Skin epidermis (tissue), 12 donors: ENCODE measurements at regions not wholly inside any gene's neighbourhood (a gene's known extent, or its start where the extent isn't known, plus 50 kb on each side); places are given as distances from the start of the nearest gene placed in this dataset.
"Not testable (repeated sequence)": the region's sequence is repeated elsewhere in the genome, so short reads cannot be mapped to it uniquely, and the experiment has no call there.

ENCODE experiments used
- H3K27ac ChIP-seq, 21 experiments: fragments of 200-600 bp; sonication (generic) in 11 of 21; one replicate each; pipeline ENCODE4 v1.5.0; 2020; ENCODE audit warnings: mild to moderate bottlenecking in 3 of 21, inconsistent platforms in 2 of 21, moderate library complexity in 2 of 21
- H3K4me3 ChIP-seq, 7 experiments: fragments of 200-600 bp; sonication (generic) in 2 of 7; one replicate each; pipeline ENCODE4 v1.5.0; 2020; ENCODE audit warnings: inconsistent platforms in 2 of 7, mild to moderate bottlenecking in 2 of 7, moderate library complexity in 1 of 7

DNA sequence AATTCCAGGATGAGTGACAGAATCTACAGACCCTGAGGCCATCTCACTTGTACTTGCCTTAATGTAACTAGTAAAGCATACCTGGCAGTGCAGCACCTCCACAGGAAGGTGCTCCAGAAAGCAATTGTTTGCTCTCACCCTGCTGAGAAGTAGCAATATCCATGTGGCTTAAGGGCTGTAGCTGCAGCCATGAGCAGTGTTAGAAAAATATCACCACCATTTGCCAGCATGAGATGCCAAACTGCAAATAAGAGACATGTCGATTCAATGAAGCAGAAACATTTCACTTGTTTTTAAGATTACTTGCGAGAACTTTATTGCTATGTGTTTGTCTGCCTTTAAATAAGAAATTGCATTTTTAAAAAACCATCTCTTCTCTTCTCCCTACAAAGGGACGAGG, 151.5 kb downstream of the PRL start:
- H3K4me3 ChIP-seq: no peak overlapping the region
- no peak overlapping the region for H3K27ac ChIP-seq

DNA sequence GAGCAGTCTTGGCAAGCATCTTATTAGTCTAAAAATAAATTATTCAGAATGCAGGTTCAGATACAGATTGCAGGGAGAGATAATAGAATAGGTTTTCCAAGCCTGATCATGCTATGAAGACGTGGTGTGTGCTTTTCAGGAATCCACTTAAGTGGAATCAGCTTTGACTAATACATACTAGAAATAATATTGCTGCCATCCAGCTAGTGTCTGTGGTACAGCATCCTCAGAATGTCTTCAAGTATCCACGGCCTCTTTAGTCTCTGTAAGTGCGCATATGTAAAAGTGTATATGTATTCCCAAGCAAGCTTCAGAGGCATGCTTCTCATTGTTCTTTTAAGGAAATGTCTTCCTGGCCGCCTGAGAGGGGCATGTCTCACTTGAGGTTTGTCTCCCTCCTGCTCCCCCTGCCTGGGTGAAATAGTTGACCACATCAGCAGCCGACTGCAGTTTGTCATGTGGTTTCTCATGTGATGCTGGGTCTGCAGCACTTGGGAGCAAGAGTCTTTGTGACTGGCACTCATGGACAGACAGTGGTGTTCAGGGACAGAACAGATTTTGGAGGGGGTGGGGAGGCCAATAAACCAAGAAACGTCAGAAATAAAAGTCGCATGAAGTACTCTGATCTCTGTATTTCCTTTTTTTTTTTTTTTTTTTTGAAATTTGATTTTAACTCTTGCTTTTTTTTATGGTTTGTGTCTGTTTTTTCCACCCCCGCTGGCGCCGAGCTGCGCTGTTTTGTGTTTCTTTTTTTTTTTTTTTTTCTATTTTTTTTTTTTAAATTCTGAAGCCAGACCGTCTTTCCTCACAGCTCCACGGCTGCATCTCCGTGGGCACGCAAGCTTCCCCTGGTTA, 150.8 kb downstream of the PRL start:
- Histone ChIP-seq H3K4me3 (peak overlapping the region; percentile 14 to 42 (median 28)), H3K27ac (peak overlapping the region in 15 of 21 experiments; percentile 31 to 91 (median 73))

DNA sequence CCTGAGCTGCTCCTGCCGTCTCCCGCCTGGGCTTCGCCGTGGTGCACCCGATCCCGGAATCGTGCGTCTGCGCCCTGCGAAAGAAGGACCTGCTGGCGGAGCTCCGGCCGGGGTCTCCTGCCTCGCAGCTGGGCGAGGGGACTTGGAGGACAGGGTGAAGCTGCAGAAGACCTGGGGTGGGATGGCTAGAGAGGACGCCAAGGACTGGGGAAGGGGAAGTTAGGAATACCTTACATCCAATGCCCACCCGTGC, 150.2 kb downstream of the PRL start:
- peak overlapping the region; percentile 14 to 42 (median 28) for H3K4me3 ChIP-seq
- peak overlapping the region in 16 of 21 experiments; percentile 9 to 91 (median 71) for H3K27ac ChIP-seq

DNA sequence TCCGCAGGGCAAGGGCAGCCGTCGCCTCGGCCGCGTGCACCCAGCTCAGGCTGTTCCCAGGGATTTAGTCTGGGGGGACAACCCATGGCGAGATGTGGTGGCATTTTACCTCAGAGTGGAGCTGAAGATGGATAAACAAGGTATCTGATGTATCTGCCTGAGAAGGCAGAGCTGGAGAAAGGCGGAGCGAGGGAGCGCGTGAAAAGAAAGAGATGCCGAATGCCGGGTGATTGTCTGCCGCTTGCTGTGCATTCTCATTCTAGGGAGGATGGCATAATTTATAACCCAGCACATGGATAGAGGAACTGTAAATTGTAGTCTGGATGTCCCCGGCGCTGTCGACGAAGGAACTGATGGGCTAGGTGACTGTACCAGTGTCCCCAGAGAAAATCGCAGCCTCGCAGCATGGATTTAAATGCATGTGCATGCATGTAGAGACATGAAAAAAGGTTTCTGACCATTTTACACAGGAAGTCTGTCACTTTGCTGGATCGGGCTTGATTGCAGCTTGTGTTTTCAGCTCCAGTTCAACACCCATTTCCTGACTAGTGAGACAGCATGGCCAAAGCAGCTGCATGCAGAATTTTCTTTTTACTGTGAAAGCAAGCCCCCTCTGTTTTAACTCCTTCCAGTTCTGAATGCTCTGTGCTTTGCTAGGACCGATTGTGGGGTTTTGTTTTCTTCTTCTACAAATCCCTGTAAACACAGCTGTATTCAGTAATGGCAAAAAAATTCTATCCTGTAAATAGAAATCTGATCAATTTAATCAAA, 149.7 kb downstream of the PRL start:
- peak overlapping the region; percentile 14 to 42 (median 28) for H3K4me3 ChIP-seq
- H3K27ac ChIP-seq: peak overlapping the region in 17 of 21 experiments; percentile 8 to 91 (median 69)

DNA sequence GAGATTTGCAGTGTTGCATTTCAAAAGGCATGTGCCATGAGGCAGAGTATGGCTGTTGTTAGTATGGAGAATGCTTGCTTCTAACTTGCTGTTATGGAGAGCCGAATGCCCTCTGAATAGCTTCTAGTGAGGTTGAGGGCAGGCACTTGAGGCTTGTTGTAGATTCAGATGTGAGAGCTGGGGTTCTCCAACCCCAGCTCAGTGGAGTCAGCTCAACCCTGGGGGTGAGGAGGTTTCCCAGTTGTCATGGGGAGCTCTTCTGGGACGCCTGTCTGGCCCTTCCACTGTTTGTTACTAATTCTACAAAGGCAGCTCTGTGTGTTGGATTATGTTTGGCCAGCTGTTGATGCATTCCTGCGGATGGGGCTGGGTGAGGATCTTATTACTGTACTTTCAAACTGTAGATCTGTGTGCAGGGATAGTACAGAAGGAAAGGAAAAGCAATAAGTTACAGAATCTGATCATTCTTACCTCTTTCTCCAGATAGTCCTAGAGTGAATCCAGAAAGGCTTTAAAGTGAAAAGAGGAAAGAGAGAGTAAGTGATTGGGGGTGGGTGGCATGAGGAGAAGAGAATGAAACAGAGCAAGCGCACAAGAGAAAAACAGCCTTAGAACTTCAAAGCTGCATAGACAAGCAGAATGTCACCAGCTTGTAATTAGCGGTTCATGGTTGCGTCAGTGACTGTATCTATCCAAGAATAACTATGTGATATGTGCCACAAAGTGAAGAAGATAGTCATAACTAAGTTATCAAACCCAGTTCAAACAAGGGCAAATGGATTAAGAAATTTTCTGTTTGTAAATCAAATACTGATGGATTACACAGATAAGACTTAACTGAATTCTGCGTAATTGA, 148.7 kb downstream of the PRL start:
- H3K27ac ChIP-seq: peak overlapping the region in 15 of 21 experiments; percentile 0 to 91 (median 26)

DNA sequence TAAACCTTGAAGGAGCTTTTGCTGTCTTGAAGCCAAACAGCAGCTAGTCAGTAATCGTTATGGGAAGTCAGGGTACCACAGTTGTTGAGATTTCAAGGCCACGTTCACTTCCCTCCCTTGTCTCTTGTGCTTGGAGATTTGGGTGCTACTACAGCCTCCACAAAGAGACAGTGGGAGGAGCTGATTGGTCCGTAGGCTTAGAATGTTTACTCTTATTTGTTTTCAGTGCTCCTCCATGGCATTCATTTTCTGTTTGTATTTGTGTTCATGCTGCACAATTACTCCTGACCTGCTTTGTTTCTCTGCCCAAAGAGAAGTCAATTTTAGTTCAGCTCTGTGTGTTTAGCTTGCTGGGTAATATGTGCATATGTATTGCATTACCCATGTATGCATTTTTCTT, 147.7 kb downstream of the PRL start:
- peak overlapping the region in 7 of 21 experiments; percentile 0 to 91 (median 26) for H3K27ac ChIP-seq
- no peak overlapping the region for H3K4me3 ChIP-seq

More for the DNA sequence above, 148.7 kb downstream of the PRL start:
- H3K4me3 ChIP-seq: peak overlapping the region in 5 of 7 experiments; percentile 27 to 42 (median 31)

DNA sequence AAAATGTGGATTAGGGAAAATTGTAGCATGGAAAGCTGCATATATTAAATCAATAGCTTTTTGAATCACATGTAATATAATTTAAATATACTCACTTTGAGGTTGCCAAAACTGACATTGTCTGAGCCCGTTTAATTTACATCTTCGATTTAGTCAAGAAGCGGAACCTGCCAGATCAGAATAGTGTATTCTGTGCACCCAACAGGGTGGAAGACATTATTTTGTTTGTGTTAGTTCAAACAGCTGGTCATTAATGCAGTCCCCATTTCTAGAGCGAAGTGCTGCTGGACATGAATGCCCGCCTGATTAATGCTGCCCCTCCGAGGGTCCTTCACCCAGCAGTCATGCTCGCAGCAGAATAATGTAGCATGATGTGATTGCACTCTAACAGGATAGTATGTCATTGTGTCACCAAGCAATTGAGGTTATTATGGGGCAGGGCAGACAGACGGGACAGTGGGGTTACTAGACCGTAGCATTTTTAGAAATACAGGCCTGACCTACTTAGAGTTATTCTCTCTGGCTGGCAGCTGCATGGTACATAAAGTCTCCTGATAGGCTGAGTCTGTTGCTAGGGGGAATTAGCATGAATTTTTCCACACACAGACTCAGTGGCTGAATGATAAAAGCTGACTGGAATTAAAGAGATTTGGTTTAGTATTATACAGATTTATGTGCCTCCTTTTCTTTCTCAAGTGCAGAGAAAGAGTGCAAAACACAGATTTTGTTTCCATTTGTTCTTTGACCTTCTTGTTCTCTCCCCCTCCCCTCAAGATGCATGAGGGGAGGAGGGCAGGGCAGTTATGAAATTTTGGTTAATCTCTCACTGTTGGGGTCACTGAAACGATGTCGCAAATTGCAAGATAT, 147.1 kb downstream of the PRL start:
- H3K27ac ChIP-seq: peak overlapping the region in 4 of 21 experiments; percentile 0 to 45 (median 17)
- no peak overlapping the region for H3K4me3 ChIP-seq

DNA sequence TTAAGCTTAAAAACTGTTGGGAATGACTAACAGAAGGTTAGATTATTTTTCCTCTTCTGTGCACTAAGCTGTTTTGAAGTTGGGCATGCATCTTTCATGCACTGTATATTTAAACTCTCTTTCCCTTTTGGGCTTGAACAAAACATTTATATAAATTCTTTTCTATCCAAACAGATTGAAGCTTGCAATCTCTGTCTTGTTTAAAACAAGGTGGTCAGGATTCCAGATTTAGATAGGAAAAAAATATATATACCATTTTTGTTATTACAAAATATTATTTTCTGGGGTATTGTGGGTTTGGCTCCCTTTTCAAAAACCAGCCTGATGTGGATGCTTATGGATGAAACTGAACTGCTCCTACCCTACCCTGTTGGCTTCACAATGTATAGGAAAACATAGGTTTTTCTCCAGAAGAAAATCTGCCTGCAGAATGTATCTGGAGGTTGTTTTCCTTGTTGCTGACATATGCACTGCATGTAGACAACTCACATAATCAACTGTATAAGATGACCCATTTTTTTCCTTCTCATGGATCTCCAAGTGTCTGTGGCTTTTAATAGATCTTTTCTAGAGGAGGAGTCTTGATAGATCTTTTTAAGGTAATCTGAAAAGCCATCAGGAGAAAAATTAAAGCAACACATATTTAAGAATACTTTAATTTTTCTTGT, 146.3 kb downstream of the PRL start:
- peak overlapping the region in 1 of 21 experiments; percentile 8 for H3K27ac ChIP-seq
- no peak overlapping the region for H3K4me3 ChIP-seq

DNA sequence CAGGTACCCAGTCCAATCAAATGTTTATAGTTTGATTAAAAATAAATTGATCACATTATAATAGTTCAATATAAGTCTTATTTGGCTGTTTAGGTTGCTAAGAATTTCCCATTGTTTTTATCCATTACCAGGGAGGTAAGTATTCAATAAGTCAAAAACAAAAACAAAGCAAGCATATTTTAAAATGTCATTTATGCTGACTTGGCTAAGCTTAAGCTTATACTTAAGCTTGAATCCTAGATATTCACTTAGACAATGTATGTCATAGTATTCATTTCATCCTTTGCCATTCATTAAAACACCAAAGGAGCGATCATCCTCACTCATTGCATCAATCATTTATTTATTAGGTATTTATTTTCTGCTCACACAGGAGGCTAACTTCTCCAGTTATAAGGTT, 144.9 kb downstream of the PRL start:
- Histone ChIP-seq H3K27ac (no peak overlapping the region), H3K4me3 (no peak overlapping the region)

DNA sequence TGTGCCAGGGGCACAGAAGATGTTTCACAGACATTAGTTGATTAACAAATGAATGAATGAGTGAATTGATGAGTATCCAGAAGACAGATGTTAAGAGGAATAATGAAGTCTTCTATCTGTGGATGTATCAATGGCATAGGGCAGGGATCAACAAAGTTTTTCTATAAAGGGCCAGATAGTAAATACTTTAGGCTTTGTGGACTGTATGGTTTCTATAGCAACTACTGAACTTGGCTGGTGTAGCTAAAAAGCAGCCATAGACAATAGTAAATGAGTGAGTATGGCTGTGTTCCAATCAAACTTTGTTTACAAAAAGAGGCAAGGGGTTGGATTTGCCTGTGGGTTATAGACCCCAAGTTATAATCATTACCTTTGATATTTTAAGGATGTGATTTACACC, 144.0 kb downstream of the PRL start:
- Histone ChIP-seq H3K27ac (no peak overlapping the region), H3K4me3 (no peak overlapping the region)

DNA sequence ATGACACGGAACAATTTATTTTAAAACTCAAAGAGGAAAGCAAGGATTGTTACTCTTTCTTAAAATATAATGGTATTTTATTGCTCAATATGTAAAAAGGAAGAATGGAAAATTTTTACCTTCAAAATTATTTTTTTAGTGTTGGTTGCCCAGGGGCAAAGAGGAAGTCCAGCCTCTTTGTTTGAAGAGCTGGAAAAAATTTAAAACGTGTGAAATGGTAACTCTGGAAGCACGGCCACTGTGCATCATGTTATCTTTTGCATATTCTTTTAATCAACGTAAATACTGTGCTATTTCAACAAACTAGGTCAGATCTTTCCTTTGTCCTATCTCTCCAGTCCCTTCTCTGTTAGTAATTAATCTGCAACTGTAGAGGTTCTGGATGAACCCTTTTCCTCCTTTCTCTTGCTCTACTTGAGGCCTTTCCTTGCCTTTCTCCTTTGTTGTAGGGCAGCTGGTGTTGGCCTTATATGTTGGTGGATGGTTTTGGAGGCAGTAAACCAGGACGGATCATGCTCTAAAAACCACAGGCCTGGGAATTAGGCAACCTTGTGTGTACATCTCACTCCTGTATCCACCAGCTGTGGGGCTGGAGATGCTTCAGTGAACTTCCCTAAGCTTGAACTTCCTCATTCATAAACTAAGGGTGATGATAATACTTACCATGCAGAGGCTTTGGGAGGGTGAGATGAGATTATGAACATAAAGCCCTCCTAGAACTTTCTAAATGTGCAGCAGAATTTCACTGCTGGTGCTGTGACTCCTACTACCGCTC, 143.3 kb downstream of the PRL start:
- Histone ChIP-seq H3K27ac (no peak overlapping the region), H3K4me3 (no peak overlapping the region)

DNA sequence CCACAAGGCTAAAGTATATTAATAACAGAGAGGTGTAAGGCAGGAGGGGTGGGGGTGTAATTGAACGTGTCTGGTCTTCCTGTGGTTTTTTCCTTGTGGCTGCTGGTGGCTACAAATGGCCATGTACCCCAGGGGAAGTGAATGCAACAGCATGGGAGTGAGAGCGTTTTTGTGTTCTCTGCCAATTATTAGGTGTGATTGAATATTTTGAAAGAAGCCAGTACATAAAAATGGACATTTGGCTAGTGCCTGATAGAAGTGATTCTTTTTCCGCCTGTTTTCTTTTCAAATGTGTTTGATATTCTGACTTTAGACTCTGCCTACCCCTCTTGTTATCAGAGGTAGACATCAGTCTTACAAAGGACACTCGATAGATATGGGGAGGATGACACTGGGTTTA, 141.3 kb downstream of the PRL start:
- no peak overlapping the region for H3K27ac ChIP-seq
- no peak overlapping the region for H3K4me3 ChIP-seq

DNA sequence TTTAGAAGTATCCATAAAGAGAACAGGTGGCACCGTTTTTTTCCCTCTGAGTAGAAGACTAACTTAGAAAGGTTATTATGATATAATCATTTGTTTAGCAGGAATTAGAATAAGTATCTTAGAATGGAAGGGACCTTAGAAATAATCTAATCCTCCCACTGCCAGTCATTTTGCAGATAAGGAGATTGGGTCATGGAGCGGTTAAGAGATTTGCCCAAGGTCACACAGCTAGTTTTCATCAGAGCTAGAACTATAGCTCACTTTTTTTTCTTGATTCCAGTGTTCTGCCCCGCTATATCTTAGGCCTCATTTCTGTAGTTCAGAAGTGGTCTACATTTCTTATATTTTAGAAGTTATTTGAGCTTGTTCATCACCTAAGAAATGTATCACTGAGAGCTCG, 139.6 kb downstream of the PRL start:
- no peak overlapping the region for H3K27ac ChIP-seq
- no peak overlapping the region for H3K4me3 ChIP-seq

DNA sequence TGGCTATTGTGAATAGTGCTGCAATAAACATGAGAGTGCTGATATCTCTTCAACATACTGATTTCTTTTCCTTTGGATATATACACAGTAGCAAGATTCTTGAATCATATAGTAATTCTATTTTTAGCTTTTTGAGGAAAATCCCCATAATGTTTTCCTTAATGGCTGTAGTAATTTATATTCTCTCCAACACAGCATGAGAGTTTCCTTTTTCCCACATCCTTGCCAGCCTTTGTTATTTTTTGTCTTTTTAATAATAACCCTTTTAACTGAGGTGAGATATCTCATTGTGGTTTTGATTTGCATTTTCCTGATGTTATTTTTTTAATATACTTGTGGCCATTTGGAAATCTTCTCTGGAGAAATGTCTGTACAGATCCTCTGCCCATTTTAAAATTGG, 132.6 kb downstream of the PRL start:
- H3K4me3 ChIP-seq: no peak overlapping the region
- no peak overlapping the region for H3K27ac ChIP-seq

DNA sequence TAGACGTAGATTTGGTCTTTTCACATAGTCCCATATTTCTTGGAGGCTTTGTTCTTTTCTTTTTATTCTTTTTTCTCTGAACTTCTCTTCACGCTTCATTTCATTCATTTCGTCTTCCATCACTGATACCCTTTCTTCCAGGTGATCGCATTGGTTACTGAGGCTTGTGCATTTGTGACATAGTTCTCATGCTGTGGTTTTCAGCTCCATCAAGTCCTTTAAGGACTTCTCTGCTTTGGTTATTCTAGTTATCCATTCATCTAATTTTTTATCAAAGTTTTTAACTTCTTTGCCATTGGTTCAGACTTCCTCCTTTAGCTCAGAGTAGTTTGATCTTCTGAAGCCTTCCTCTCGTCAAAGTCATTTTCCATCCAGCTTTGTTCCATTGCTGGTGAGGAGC, 125.8 kb downstream of the PRL start:
- not testable (repeated sequence) for H3K4me3 ChIP-seq, H3K27ac ChIP-seq

DNA sequence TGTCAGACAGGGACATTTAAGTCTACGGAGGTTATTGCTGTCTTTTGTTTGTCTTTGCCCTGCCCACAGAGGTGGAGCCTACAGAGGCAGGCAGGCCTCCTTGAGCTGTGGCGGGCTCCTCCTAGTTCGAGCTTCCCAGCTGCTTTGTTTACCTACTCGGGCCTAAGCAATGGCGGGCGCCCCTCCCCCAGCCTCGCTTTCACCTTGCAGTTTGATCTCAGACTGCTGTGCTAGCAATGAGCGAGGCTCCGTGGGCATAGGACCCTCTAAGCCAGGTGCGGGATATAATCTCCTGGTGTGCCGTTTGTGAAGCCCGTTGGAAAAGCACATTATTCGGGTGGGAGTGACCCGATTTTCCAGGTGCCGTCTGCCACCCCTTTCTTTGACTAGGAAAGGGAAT, 125.0 kb downstream of the PRL start:
- not testable (repeated sequence) for H3K4me3 ChIP-seq

DNA sequence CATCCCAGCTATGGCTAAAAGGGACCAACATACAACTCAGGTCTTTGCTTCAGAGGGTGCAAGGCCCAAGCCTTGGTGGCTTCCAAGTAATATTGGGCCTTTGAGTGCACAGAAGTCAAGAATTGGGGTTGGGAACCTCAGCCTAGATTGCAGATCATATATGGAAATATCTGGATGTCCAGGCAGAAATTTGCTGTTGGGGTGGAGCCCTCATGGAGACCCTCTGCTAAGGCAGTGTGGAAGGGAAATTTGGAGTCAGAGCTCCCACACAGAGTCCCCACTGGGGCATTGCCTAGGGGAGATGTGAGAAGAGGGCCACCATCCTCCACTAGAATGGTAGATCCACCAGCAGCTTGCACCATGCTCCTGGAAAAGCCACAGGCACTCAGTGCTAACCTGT, 123.5 kb downstream of the PRL start:
- Histone ChIP-seq H3K4me3 (no peak overlapping the region), H3K27ac (no peak overlapping the region)

More for the DNA sequence above, 125.0 kb downstream of the PRL start:
- H3K27ac ChIP-seq: not testable (repeated sequence)

DNA sequence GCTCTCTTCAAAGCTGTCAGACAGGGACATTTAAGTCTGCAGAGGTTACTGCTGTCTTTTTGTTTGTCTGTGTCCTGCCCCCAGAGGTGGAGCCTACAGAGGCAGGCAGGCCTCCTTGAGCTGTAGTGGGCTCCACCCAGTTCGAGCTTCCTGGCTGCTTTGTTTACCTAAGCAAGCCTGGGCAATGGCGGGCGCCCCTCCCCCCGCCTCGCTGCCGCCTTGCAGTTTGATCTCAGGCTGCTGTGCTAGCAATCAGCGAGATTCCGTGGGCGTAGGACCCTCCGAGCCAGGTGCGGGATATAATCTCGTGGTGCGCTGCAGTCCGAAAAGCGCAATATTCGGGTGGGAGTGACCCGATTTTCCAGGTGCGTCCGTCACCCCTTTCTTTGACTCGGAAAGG, 116.6 kb downstream of the PRL start:
- not testable (repeated sequence) for H3K4me3 ChIP-seq, H3K27ac ChIP-seq
